ENCODE measurements at regions not wholly inside any gene's neighbourhood (a gene's known extent, or its start where the extent isn't known, plus 50 kb on each side); places are given as distances from the start of the nearest gene placed in this dataset.

DNA sequence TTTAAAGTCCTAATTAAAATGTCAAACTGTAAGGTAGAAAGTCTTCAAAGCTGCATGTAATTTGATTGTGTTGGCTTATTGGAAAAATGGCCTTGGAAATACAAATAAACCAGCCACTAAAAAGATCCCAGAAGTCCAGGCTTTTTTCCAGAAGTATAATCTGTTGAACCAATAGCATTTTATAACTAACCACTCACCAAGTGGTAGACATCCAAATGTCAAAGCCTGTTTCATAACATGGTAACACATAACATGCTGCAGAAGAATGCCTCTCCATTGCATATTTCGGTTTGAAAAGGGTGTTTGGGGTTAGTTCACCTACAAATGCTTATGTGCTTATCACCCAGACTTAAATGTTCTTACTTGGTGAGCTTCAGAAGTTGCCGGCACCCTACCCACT lies 183.7 kb upstream of the DIO2 start:
- WGBS (ENCODE audit: low lambda C conversion rate): 88% methylated on average over 2 of the region's 2 CpGs
- 0 out of 4 replicates have a peak, but pooled peaks cover 0 to 4% of the 10 kb centered on the region in 2 experiments for H3K4me1 ChIP-seq (ENCODE audit: control insufficient read depth in 1 of 2, insufficient read depth in 2 of 2, low read depth in 1 of 2, low read length in 1 of 2)
- ChIA-PET CTCF (no interaction called here), POLR2A (no interaction called here)
- TF ChIP-seq RFX5 (IDR thresholded peaks at IDR 0.05; ENCODE audit: low read length) (no peak), GATA2 (CRISPR knock-in tag; IDR thresholded peaks at IDR 0.05) (no peak), YY1 (IDR thresholded peaks at IDR 0.05; ENCODE audit: low read depth) (no peak), SMC3 (IDR thresholded peaks at IDR 0.05; ENCODE audit: low read depth, low read length) (no peak), RCOR1 (IDR thresholded peaks at IDR 0.05; ENCODE audit: low read length) (no peak), TEAD4 (IDR thresholded peaks at IDR 0.05; ENCODE audit: borderline replicate concordance, insufficient read depth) (no peak), NFIC (IDR thresholded peaks at IDR 0.05; ENCODE audit: borderline replicate concordance) (no peak), NRF1 (IDR thresholded peaks at IDR 0.05; ENCODE audit: low read depth, low read length) (no peak), FOXJ3 (CRISPR knock-in tag; IDR thresholded peaks at IDR 0.05) (no peak), JUND (IDR thresholded peaks at IDR 0.05) (no peak), GABPA (IDR thresholded peaks at IDR 0.05; ENCODE audit: low read depth) (no peak), POLR2AphosphoS5 (IDR thresholded peaks at IDR 0.05; ENCODE audit: low read depth, low read length) (no peak), RXRA (IDR thresholded peaks at IDR 0.05; ENCODE audit: borderline replicate concordance, low read depth) (no peak)
- TF ChIP-seq, protein P1, sequence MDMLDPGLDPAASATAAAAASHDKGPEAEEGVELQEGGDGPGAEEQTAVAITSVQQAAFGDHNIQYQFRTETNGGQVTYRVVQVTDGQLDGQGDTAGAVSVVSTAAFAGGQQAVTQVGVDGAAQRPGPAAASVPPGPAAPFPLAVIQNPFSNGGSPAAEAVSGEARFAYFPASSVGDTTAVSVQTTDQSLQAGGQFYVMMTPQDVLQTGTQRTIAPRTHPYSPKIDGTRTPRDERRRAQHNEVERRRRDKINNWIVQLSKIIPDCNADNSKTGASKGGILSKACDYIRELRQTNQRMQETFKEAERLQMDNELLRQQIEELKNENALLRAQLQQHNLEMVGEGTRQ (IDR thresholded peaks at IDR 0.05; ENCODE audit: borderline replicate concordance, low read depth, low read length): no peak
- TF ChIP-seq, protein P2, sequence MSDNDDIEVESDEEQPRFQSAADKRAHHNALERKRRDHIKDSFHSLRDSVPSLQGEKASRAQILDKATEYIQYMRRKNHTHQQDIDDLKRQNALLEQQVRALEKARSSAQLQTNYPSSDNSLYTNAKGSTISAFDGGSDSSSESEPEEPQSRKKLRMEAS (IDR thresholded peaks at IDR 0.05; ENCODE audit: low read depth): no peak
- DNase-seq: no peak
- H4K20me1 ChIP-seq (ENCODE audit: insufficient read depth): no peaks in the 10 kb centered on the region
- H3K9me3 ChIP-seq: no peaks in the 10 kb centered on the region
- peaks cover 4% of the 10 kb centered on the region for H3F3A ChIP-seq (replicated peaks; ENCODE audit: insufficient read depth)
- H3K36me3 ChIP-seq (replicated peaks in 1 of 2; ENCODE audit: control insufficient read depth in 1 of 2, insufficient read depth in 2 of 2, low read length in 1 of 2): no peaks in the 10 kb centered on the region
- no peak overlapping the region for H2AFZ ChIP-seq (ENCODE audit: low read depth)
- no peak overlapping the region for H3K4me2 ChIP-seq
- no peaks in the 10 kb centered on the region for H3K27me3 ChIP-seq (ENCODE audit: insufficient read depth)
- H3K27ac ChIP-seq (ENCODE audit: low read depth in 2 of 2, low read length in 1 of 2): no peak overlapping the region
- H3K9ac ChIP-seq: no peak overlapping the region
- no peaks in the 10 kb centered on the region for H3K9me2 ChIP-seq
- H3K79me2 ChIP-seq (ENCODE audit: insufficient read depth): no peaks in the 10 kb centered on the region
- H3K4me3 ChIP-seq (ENCODE audit: low read depth in 2 of 2, low read length in 1 of 2): no peak overlapping the region

DNA sequence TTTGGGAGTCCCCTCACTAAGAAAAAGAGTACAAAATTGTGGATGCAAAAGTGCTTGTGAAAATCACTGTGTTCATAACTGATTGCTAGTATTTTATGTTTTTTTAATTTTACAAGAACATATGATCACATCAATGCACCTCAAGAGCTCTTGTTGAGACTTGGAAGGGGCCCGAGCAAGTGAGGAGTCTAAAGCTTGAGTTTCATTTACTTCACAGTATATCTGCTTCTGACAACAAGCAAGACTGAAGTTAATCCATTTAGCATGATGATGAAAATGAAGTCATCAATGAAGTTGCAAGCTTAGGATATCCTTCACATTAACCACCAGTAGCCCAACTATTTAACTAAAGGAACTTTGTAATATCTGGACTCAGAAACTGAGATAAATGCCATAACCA lies 182.5 kb upstream of the DIO2 start:
- Histone ChIP-seq H3K9me2 (no peaks in the 10 kb centered on the region), H3K9me3 (no peaks in the 10 kb centered on the region), H3K4me1 (ENCODE audit: control insufficient read depth in 1 of 2, insufficient read depth in 2 of 2, low read depth in 1 of 2, low read length in 1 of 2) (0 out of 4 replicates have a peak, but pooled peaks cover 0 to 14% of the 10 kb centered on the region in 2 experiments), H3K79me2 (ENCODE audit: insufficient read depth) (no peaks in the 10 kb centered on the region), H3K36me3 (replicated peaks in 1 of 2; ENCODE audit: control insufficient read depth in 1 of 2, insufficient read depth in 2 of 2, low read length in 1 of 2) (no peaks in the 10 kb centered on the region), H3F3A (replicated peaks; ENCODE audit: insufficient read depth) (peaks cover 16% of the 10 kb centered on the region), H3K27me3 (ENCODE audit: insufficient read depth) (no peaks in the 10 kb centered on the region), H2AFZ (ENCODE audit: low read depth) (0 out of 2 replicates have a peak overlapping the region, but pooled peaks have one; percentile 4), H4K20me1 (ENCODE audit: insufficient read depth) (no peaks in the 10 kb centered on the region), H3K4me2 (no peak overlapping the region), H3K27ac (ENCODE audit: low read depth in 2 of 2, low read length in 1 of 2) (no peak overlapping the region), H3K4me3 (ENCODE audit: low read depth in 2 of 2, low read length in 1 of 2) (no peak overlapping the region), H3K9ac (no peak overlapping the region)
- WGBS (ENCODE audit: low lambda C conversion rate): 77% methylated on average over 1 of the region's 1 CpG
- DNase-seq: no peak
- TF ChIP-seq EZH2phosphoT487 (IDR thresholded peaks at IDR 0.05; ENCODE audit: borderline replicate concordance, low read depth) (no peak), GATA2 (CRISPR knock-in tag; IDR thresholded peaks at IDR 0.05) (no peak), EP300 (IDR thresholded peaks at IDR 0.05; ENCODE audit: borderline replicate concordance in 1 of 2, low read depth in 1 of 2, low read length in 1 of 2) (no peak), RAD21 (IDR thresholded peaks at IDR 0.05; ENCODE audit: low read length) (no peak), FOXM1 (IDR thresholded peaks at IDR 0.05; ENCODE audit: low read depth) (no peak), SMC3 (IDR thresholded peaks at IDR 0.05; ENCODE audit: low read depth, low read length) (no peak), RCOR1 (IDR thresholded peaks at IDR 0.05; ENCODE audit: low read length) (no peak), CHD2 (IDR thresholded peaks at IDR 0.05; ENCODE audit: low read length, partially characterized antibody) (no peak)
- TF ChIP-seq, protein P3, sequence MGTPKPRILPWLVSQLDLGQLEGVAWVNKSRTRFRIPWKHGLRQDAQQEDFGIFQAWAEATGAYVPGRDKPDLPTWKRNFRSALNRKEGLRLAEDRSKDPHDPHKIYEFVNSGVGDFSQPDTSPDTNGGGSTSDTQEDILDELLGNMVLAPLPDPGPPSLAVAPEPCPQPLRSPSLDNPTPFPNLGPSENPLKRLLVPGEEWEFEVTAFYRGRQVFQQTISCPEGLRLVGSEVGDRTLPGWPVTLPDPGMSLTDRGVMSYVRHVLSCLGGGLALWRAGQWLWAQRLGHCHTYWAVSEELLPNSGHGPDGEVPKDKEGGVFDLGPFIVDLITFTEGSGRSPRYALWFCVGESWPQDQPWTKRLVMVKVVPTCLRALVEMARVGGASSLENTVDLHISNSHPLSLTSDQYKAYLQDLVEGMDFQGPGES (IDR thresholded peaks at IDR 0.05; ENCODE audit: low read depth, low read length): no peak
- TF ChIP-seq, protein P1 (IDR thresholded peaks at IDR 0.05; ENCODE audit: borderline replicate concordance, low read depth, low read length): no peak
- TF ChIP-seq, protein P4, sequence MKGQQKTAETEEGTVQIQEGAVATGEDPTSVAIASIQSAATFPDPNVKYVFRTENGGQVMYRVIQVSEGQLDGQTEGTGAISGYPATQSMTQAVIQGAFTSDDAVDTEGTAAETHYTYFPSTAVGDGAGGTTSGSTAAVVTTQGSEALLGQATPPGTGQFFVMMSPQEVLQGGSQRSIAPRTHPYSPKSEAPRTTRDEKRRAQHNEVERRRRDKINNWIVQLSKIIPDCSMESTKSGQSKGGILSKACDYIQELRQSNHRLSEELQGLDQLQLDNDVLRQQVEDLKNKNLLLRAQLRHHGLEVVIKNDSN (IDR thresholded peaks at IDR 0.05; ENCODE audit: borderline replicate concordance, low read depth): no peak
- TF ChIP-seq, protein P5, sequence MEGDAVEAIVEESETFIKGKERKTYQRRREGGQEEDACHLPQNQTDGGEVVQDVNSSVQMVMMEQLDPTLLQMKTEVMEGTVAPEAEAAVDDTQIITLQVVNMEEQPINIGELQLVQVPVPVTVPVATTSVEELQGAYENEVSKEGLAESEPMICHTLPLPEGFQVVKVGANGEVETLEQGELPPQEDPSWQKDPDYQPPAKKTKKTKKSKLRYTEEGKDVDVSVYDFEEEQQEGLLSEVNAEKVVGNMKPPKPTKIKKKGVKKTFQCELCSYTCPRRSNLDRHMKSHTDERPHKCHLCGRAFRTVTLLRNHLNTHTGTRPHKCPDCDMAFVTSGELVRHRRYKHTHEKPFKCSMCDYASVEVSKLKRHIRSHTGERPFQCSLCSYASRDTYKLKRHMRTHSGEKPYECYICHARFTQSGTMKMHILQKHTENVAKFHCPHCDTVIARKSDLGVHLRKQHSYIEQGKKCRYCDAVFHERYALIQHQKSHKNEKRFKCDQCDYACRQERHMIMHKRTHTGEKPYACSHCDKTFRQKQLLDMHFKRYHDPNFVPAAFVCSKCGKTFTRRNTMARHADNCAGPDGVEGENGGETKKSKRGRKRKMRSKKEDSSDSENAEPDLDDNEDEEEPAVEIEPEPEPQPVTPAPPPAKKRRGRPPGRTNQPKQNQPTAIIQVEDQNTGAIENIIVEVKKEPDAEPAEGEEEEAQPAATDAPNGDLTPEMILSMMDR (IDR thresholded peaks at IDR 0.05): no peak
- ChIA-PET CTCF (no interaction called here), POLR2A (no interaction called here)
